ENCODE measurements at regions not wholly inside any gene's neighbourhood (a gene's known extent, or its start where the extent isn't known, plus 50 kb on each side); places are given as distances from the start of the nearest gene placed in this dataset.

DNA sequence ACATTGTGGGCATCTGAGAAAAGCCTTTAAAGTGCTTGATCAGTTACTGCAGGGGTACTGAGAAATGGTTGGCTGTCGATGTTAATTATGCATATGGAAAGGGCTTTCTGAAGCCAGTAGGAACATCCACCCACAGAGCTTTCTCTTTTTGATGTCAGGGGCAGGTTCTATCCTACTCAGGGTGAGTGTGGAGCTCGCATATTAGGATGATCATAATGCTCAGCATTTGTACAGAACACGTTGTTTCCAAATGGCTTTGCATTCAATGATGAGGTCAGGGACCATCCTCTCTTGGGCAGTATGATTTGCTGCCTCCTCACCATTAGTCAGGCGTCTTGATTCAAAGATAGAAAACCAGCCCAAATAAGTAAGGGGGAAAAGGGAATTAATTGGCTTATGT is 141.9 kb downstream of the HMHB1 start:
- Histone ChIP-seq H3K9me3 (ENCODE audit: control insufficient read depth, insufficient read depth, low read length) (no peaks in the 10 kb centered on the region), H3K4me1 (ENCODE audit: control insufficient read depth, insufficient read depth, low read length) (no peaks in the 10 kb centered on the region), H3K4me3 (ENCODE audit: low read depth, low read length) (no peak overlapping the region)

DNA sequence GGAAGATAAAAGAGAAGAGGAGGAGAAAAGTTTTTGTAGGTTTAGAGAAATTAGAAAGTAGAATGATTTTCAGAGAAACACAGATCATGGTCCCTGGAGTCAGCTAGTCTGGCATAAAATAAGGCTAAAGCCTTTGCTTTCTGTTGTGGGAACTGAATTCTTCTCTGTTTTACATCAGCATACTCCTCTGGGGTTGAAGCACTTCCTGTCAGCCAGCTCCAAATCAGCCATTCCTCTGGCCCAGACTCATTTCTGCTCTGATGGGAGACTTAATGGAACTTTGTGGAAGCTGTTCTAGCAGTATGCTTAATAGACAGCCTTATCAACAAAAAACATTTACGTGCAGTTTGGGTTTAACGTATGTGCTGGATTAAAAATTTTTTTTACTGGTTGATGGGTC is 143.2 kb downstream of the HMHB1 start:
- no peak overlapping the region for H3K9ac ChIP-seq (ENCODE audit: low read depth, low read length)
- H3K4me1 ChIP-seq (ENCODE audit: control insufficient read depth, insufficient read depth, low read length) = no peaks in the 10 kb centered on the region
- no peaks in the 10 kb centered on the region for H3K36me3 ChIP-seq (ENCODE audit: control insufficient read depth, insufficient read depth, low read length)
- no peak overlapping the region for H3K27ac ChIP-seq (ENCODE audit: low read depth, low read length)
- H3K27me3 ChIP-seq (ENCODE audit: control insufficient read depth, insufficient read depth, low read length) = no peaks in the 10 kb centered on the region
- H3K9me3 ChIP-seq (ENCODE audit: control insufficient read depth, insufficient read depth, low read length) = no peaks in the 10 kb centered on the region
- H3K4me3 ChIP-seq (ENCODE audit: low read depth, low read length) = no peak overlapping the region

More for the DNA sequence above, 141.9 kb downstream of the HMHB1 start:
- Histone ChIP-seq H3K27ac (ENCODE audit: low read depth, low read length) (no peak overlapping the region), H3K36me3 (ENCODE audit: control insufficient read depth, insufficient read depth, low read length) (no peaks in the 10 kb centered on the region), H3K27me3 (ENCODE audit: control insufficient read depth, insufficient read depth, low read length) (no peaks in the 10 kb centered on the region), H3K9ac (ENCODE audit: low read depth, low read length) (no peak overlapping the region)

DNA sequence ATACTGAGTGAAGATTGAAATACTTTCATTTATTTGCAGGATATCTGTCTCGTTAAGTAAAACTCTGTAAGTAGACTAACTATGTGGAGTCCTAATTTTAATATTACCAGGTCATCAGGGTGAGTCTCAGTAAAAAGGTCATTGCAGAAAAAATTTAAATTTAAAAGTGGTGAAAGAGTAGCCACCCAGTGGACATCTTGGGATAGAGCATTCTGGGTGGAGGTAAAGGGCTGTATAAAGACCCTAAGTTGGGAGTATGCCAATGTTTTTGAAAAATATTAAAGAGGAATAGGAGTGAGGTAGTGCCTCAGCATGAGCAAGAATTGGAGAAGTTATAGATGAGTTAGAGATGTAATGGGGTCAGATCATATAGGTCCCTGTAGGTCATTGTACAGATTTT is 145.5 kb downstream of the HMHB1 start:
- H3K27me3 ChIP-seq (ENCODE audit: control insufficient read depth, insufficient read depth, low read length) = no peaks in the 10 kb centered on the region
- H3K36me3 ChIP-seq (ENCODE audit: control insufficient read depth, insufficient read depth, low read length) = no peaks in the 10 kb centered on the region
- H3K27ac ChIP-seq (ENCODE audit: low read depth, low read length) = no peak overlapping the region
- H3K9ac ChIP-seq (ENCODE audit: low read depth, low read length) = no peak overlapping the region
- H3K4me3 ChIP-seq (ENCODE audit: low read depth, low read length) = no peak overlapping the region
- no peaks in the 10 kb centered on the region for H3K9me3 ChIP-seq (ENCODE audit: control insufficient read depth, insufficient read depth, low read length)
- H3K4me1 ChIP-seq (ENCODE audit: control insufficient read depth, insufficient read depth, low read length) = no peaks in the 10 kb centered on the region

DNA sequence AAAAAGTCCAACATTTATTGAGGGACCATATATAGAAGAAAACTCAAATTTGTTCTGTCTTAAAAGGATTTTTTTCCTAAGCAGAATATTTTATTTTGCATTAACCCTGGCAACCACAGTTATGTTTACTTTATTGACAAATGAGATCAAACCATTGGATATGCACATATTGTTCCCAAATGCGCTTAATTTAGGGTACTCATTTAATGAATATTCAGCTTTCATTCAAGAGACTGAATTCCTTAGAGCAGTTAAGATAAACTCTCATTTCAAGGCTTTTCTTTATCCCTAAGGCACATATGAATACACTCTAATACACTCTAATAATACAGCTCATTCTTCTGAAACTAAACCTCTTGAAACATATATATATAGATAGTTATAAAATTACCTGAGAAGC is 150.2 kb downstream of the HMHB1 start:
- no peaks in the 10 kb centered on the region for H3K36me3 ChIP-seq (ENCODE audit: control insufficient read depth, insufficient read depth, low read length)
- no peak overlapping the region for H3K27ac ChIP-seq (ENCODE audit: low read depth, low read length)
- H3K9ac ChIP-seq (ENCODE audit: low read depth, low read length) = no peak overlapping the region
- no peak overlapping the region for H3K4me3 ChIP-seq (ENCODE audit: low read depth, low read length)
- H3K9me3 ChIP-seq (ENCODE audit: control insufficient read depth, insufficient read depth, low read length) = no peaks in the 10 kb centered on the region
- H3K4me1 ChIP-seq (ENCODE audit: control insufficient read depth, insufficient read depth, low read length) = no peaks in the 10 kb centered on the region
- H3K27me3 ChIP-seq (ENCODE audit: control insufficient read depth, insufficient read depth, low read length) = no peaks in the 10 kb centered on the region

DNA sequence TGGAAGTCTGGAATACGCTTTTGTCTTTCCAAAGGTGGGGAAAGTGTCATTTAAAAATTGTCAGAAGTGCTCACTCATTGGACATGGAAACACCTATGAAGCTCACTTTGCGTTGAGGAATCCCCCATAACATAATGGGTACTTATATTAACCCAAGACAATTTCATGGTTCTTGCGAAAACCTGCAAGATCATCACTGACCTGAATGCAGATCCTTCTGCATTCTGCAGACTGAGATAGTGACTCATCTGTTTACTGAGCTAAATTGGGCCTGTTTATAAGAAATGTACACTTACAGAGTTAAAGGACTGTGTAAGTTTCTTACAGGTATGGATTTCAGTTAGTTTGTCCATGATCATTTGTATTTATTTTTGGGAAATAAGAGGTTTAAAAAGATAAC is 153.0 kb downstream of the HMHB1 start:
- Histone ChIP-seq H3K27me3 (ENCODE audit: control insufficient read depth, insufficient read depth, low read length) (no peaks in the 10 kb centered on the region), H3K4me3 (ENCODE audit: low read depth, low read length) (no peak overlapping the region), H3K36me3 (ENCODE audit: control insufficient read depth, insufficient read depth, low read length) (no peaks in the 10 kb centered on the region), H3K9ac (ENCODE audit: low read depth, low read length) (no peak overlapping the region), H3K9me3 (ENCODE audit: control insufficient read depth, insufficient read depth, low read length) (no peaks in the 10 kb centered on the region), H3K4me1 (ENCODE audit: control insufficient read depth, insufficient read depth, low read length) (no peaks in the 10 kb centered on the region), H3K27ac (ENCODE audit: low read depth, low read length) (no peak overlapping the region)

DNA sequence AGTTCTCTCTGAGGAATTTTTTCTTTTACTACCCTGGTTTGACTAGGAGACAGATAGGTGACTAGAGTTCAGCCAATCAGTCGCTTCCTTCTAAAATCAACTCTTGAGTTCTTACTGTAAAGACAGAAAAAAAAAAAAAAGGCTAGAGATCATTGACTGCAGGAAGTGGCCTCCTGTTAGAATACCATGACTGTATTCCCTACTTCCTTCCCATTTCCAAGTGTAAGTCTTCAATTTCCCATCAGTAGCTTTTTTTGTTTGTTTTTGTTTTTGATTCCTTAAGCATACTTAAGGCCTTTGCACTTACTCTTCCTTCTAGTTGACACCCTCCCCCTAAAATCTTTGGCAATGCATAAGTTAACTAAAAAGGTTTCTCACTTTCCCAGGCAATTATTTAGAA is 154.3 kb downstream of the HMHB1 start:
- H3K36me3 ChIP-seq (ENCODE audit: control insufficient read depth, insufficient read depth, low read length) = no peaks in the 10 kb centered on the region
- H3K27me3 ChIP-seq (ENCODE audit: control insufficient read depth, insufficient read depth, low read length) = no peaks in the 10 kb centered on the region
- no peaks in the 10 kb centered on the region for H3K4me1 ChIP-seq (ENCODE audit: control insufficient read depth, insufficient read depth, low read length)
- no peak overlapping the region for H3K27ac ChIP-seq (ENCODE audit: low read depth, low read length)
- H3K9me3 ChIP-seq (ENCODE audit: control insufficient read depth, insufficient read depth, low read length) = no peaks in the 10 kb centered on the region
- no peak overlapping the region for H3K9ac ChIP-seq (ENCODE audit: low read depth, low read length)
- no peak overlapping the region for H3K4me3 ChIP-seq (ENCODE audit: low read depth, low read length)

DNA sequence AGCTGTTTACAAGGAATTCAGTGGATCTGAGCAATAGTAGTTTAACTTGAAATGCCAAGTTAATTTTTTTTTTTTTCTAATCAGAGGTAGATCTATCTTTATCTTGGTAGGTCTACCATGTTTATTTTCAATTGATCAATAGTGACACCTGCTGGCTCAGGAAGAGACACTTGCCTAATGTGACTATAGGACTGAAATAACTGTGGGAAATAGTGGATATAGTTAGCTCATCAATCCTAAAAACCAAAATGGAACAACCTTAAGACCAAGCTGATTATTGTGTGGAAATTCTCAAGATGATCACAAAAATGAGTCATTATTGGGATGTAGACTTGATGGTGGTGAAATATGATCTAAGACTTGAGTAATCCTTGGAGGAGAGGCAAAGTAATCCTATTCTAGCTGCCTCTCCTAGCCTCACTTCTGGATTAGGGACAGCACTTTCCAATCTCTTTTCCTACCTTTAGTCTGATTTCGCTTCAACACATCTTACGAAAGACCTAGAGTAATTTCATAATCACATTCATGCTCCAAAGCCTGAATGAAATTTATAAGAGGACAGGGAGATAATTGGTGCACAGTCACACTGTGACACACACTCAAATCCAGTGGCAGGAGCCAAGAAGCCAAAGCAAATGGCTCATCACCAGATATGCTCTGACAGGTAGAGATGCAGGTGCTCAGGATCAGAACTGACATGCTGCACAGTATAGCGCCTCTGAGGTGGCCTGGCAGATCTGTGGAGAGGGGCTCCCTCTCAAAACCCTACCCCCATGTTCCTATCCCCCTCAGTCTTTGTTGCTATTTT is 156.3 kb downstream of the HMHB1 start:
- Histone ChIP-seq H3K4me1 (ENCODE audit: control insufficient read depth, insufficient read depth, low read length) (no peaks in the 10 kb centered on the region), H3K9me3 (ENCODE audit: control insufficient read depth, insufficient read depth, low read length) (no peaks in the 10 kb centered on the region), H3K36me3 (ENCODE audit: control insufficient read depth, insufficient read depth, low read length) (no peaks in the 10 kb centered on the region), H3K27ac (ENCODE audit: low read depth, low read length) (no peak overlapping the region), H3K27me3 (ENCODE audit: control insufficient read depth, insufficient read depth, low read length) (no peaks in the 10 kb centered on the region), H3K4me3 (ENCODE audit: low read depth, low read length) (no peak overlapping the region), H3K9ac (ENCODE audit: low read depth, low read length) (no peak overlapping the region)

DNA sequence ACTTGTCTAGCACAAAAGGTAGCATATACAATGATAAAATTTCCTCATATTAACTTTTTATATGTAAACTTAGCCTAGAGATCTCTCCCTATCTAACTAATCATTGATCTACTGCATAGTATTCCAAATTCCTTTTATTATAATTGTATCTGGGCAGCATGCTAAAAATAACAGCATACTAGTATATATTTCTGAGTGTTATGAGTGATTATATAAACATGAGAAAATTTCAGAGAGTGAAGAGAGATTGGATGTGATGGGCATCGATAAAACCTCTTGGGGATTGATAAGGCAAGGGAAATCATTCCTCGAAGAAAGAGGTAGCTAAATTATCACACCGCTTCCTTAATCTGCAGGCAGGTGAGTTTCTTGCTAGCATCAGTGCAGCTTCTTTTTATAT is 158.2 kb downstream of the HMHB1 start:
- Histone ChIP-seq H3K27me3 (ENCODE audit: control insufficient read depth, insufficient read depth, low read length) (no peaks in the 10 kb centered on the region), H3K9ac (ENCODE audit: low read depth, low read length) (no peak overlapping the region)

DNA sequence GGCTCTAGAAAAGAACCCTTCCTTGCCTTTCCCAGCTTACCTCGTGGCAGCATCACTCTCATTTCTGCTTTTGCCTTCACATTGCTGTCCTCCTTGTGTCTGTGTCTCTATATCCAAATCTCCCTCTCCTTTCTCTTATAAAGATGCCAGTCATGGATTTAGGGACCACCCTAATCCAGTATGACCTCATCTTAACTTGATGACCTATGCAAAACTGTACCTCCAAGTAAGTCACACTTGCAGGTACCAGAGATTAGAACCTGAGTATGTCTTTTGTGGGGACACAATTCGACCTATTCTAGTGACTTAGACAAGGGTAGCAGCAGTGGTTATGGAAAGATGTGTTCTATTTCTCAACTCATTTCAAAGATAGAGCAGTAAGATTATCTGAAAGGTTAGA is 160.1 kb downstream of the HMHB1 start:
- Histone ChIP-seq H3K36me3 (ENCODE audit: control insufficient read depth, insufficient read depth, low read length) (no peaks in the 10 kb centered on the region), H3K4me1 (ENCODE audit: control insufficient read depth, insufficient read depth, low read length) (no peaks in the 10 kb centered on the region), H3K27ac (ENCODE audit: low read depth, low read length) (no peak overlapping the region), H3K9me3 (ENCODE audit: control insufficient read depth, insufficient read depth, low read length) (no peaks in the 10 kb centered on the region), H3K27me3 (ENCODE audit: control insufficient read depth, insufficient read depth, low read length) (no peaks in the 10 kb centered on the region), H3K9ac (ENCODE audit: low read depth, low read length) (no peak overlapping the region), H3K4me3 (ENCODE audit: low read depth, low read length) (no peak overlapping the region)

More for the DNA sequence above, 158.2 kb downstream of the HMHB1 start:
- Histone ChIP-seq H3K27ac (ENCODE audit: low read depth, low read length) (no peak overlapping the region), H3K9me3 (ENCODE audit: control insufficient read depth, insufficient read depth, low read length) (no peaks in the 10 kb centered on the region), H3K4me3 (ENCODE audit: low read depth, low read length) (no peak overlapping the region), H3K4me1 (ENCODE audit: control insufficient read depth, insufficient read depth, low read length) (no peaks in the 10 kb centered on the region), H3K36me3 (ENCODE audit: control insufficient read depth, insufficient read depth, low read length) (no peaks in the 10 kb centered on the region)

DNA sequence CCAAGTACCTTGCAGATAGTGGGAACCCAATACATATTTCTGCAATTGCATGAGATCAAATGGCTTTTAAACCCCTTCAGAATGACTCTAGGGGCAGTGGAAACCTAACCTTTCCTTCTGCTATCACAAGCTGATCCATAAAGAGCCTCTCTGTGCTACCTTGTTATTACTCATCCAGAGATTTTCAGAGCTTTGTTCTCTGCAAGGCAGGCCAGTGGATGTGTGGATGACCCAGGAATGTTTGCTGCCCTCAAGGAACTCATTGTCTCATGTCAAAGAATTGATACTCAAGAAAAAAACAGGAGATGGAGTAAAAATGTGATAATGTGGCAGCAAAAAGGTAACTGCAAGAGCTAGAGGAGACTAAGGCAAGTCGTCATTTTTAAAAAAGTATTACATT is 164.1 kb downstream of the HMHB1 start:
- Histone ChIP-seq H3K36me3 (ENCODE audit: control insufficient read depth, insufficient read depth, low read length) (no peaks in the 10 kb centered on the region), H3K9ac (ENCODE audit: low read depth, low read length) (no peak overlapping the region), H3K4me3 (ENCODE audit: low read depth, low read length) (no peak overlapping the region), H3K9me3 (ENCODE audit: control insufficient read depth, insufficient read depth, low read length) (no peaks in the 10 kb centered on the region), H3K27ac (ENCODE audit: low read depth, low read length) (no peak overlapping the region), H3K27me3 (ENCODE audit: control insufficient read depth, insufficient read depth, low read length) (no peaks in the 10 kb centered on the region), H3K4me1 (ENCODE audit: control insufficient read depth, insufficient read depth, low read length) (no peaks in the 10 kb centered on the region)

DNA sequence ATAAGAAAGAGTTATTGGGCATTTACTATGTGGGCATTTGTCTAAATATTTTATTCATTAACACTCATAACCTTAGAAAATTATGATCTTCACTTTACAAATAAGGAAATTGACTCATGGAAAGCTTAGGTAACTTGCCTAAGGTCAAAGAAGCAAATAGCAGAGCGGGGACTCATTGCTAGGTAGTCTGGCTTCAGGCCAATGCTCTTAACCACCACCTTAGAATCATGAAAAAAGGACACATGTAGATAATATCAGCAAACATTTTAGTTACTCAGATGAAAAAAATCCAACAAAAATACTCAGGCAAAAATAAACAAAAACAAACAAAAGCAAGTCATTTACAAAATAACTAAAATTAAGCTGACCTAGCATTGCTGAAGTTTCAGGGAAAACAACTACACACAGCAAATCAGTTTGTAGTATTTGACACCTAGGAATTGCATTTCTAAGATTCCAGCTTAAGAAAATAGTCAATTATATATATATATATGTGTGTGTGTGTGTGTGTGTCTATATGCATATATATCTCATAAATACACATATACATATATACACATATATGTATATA is 166.0 kb downstream of the HMHB1 start:
- Histone ChIP-seq H3K27me3 (ENCODE audit: control insufficient read depth, insufficient read depth, low read length) (no peaks in the 10 kb centered on the region), H3K9ac (ENCODE audit: low read depth, low read length) (no peak overlapping the region), H3K4me3 (ENCODE audit: low read depth, low read length) (no peak overlapping the region), H3K4me1 (ENCODE audit: control insufficient read depth, insufficient read depth, low read length) (no peaks in the 10 kb centered on the region), H3K36me3 (ENCODE audit: control insufficient read depth, insufficient read depth, low read length) (no peaks in the 10 kb centered on the region), H3K27ac (ENCODE audit: low read depth, low read length) (no peak overlapping the region), H3K9me3 (ENCODE audit: control insufficient read depth, insufficient read depth, low read length) (no peaks in the 10 kb centered on the region)
